HL-60 (cell line): ENCODE measurements at regions not wholly inside any gene's neighbourhood (a gene's known extent, or its start where the extent isn't known, plus 50 kb on each side); places are given as distances from the start of the nearest gene placed in this dataset.

Source experiments
- DNase-seq, 2 experiments: peaks; one replicate each; pipeline ENCODE4 v3.0.0-alpha.2; 2010 to 2020; ENCODE audit warnings: low read depth in 1 of 2, low spot score in 1 of 2
- H3K27ac ChIP-seq: fragments of 250-450 bp; sonication (Bioruptor Pico); replicated peaks from 2 replicates; pipeline ENCODE4 v1.5.1; 2020; ENCODE audit warnings: mild to moderate bottlenecking, moderate library complexity
- H3K27me3 ChIP-seq: fragments of 250-450 bp; sonication (Bioruptor Pico); 2 replicates; pipeline ENCODE4 v1.5.1; 2021; ENCODE audit warnings: mild to moderate bottlenecking, moderate library complexity; ENCODE audit not compliant: insufficient read depth, poor library complexity, severe bottlenecking
- H3K4me3 ChIP-seq: replicated peaks from 2 replicates; pipeline ENCODE4 v1.5.1; 2011; ENCODE audit warnings: mild to moderate bottlenecking, control low read depth, low read length; ENCODE audit not compliant: insufficient read depth
- CTCF ChIP-seq: IDR thresholded peaks from one replicate; pipeline ENCODE4 v1.5.1; 2011; ENCODE audit warnings: low read length, control low read depth, inconsistent platforms; ENCODE audit not compliant: insufficient read depth
- GABPA ChIP-seq: IDR thresholded peaks from 2 replicates; pipeline ENCODE4 v1.6.1; 2012; ENCODE audit warnings: low read depth
- POLR2AphosphoS5 ChIP-seq: IDR thresholded peaks from 2 replicates; pipeline ENCODE4 v1.6.1; 2012; ENCODE audit warnings: low read depth
- REST ChIP-seq: IDR thresholded peaks from 2 replicates; pipeline ENCODE4 v1.6.1; 2012; ENCODE audit warnings: low read depth; ENCODE audit not compliant: insufficient replicate concordance
- SPI1 ChIP-seq: IDR thresholded peaks from 2 replicates; pipeline ENCODE4 v1.6.1; 2012; ENCODE audit warnings: low read depth, mild to moderate bottlenecking, borderline replicate concordance

- H3K4me3 ChIP-seq, result no peak overlapping the region
- H3K27ac ChIP-seq, result no peak overlapping the region
- no peak for DNase-seq
- TF ChIP-seq SPI1 (no peak), REST (no peak), GABPA (no peak), CTCF (no peak), POLR2AphosphoS5 (no peak)
- no peaks in the 10 kb centered on the region for H3K27me3 ChIP-seq
Measured at GRCh38 chr17:74118504-74118903, 85.0 kb upstream of the RPL38 start.

GRCh38 chr17:74119049-74119580, 84.4 kb upstream of the RPL38 start:
- no peak for TF ChIP-seq GABPA
- no peak for TF ChIP-seq REST
- no peak for TF ChIP-seq SPI1
- no peak for TF ChIP-seq POLR2AphosphoS5
- no peak for TF ChIP-seq CTCF
- no peak overlapping the region for H3K4me3 ChIP-seq
- no peaks in the 10 kb centered on the region for H3K27me3 ChIP-seq
- H3K27ac ChIP-seq, result no peak overlapping the region
- no peak for DNase-seq

GRCh38 chr17:74119965-74120364, 83.5 kb upstream of the RPL38 start:
- Histone ChIP-seq H3K27ac (no peak overlapping the region), H3K4me3 (no peak overlapping the region), H3K27me3 (no peaks in the 10 kb centered on the region)
- no peak for DNase-seq
- no peak for TF ChIP-seq CTCF
- no peak for TF ChIP-seq SPI1
- no peak for TF ChIP-seq REST
- no peak for TF ChIP-seq POLR2AphosphoS5
- TF ChIP-seq GABPA, result no peak
